IMR-90 (cell line): ENCODE measurements at regions not wholly inside any gene's neighbourhood (a gene's known extent, or its start where the extent isn't known, plus 50 kb on each side); places are given as distances from the start of the nearest gene placed in this dataset.

ENCODE experiments used
- BHLHE40 ChIP-seq: fragments of 150-350 bp; IDR thresholded peaks from 2 replicates; pipeline ENCODE4 v1.6.1; 2016; ENCODE audit warnings: mild to moderate bottlenecking, low read depth, low read length
- CEBPB ChIP-seq: IDR thresholded peaks from 2 replicates; pipeline ENCODE4 v1.6.1; 2012; ENCODE audit warnings: low read depth, low read length, improper control_type of control experiment
- CHD1 ChIP-seq: IDR thresholded peaks from 2 replicates; pipeline ENCODE4 v1.6.1; 2012; ENCODE audit warnings: low read depth, low read length, improper control_type of control experiment
- CTCF ChIP-seq: conservative IDR thresholded peaks from 2 replicates; pipeline ENCODE4 v1.5.1; 2012; ENCODE audit warnings: mild to moderate bottlenecking, low read depth, low read length, improper control_type of control experiment
- ELK1 ChIP-seq: fragments of 150-350 bp; IDR thresholded peaks from 2 replicates; pipeline ENCODE4 v1.6.1; 2016; ENCODE audit warnings: low read depth, mild to moderate bottlenecking, low read length, moderate library complexity, borderline replicate concordance
- FOS ChIP-seq: fragments of 150-350 bp; IDR thresholded peaks from 2 replicates; pipeline ENCODE4 v1.6.1; 2016; ENCODE audit warnings: low read depth, low read length
- MAFK ChIP-seq: IDR thresholded peaks from 2 replicates; pipeline ENCODE4 v1.6.1; 2012; ENCODE audit warnings: low read depth, low read length, improper control_type of control experiment
- MXI1 ChIP-seq: IDR thresholded peaks from 2 replicates; pipeline ENCODE4 v1.6.1; 2012; ENCODE audit warnings: low read depth, mild to moderate bottlenecking, low read length, moderate library complexity, borderline replicate concordance
- POLR2A ChIP-seq: IDR thresholded peaks from 2 replicates; pipeline ENCODE4 v1.6.1; 2012; ENCODE audit warnings: mild to moderate bottlenecking, low read depth, low read length
- RAD21 ChIP-seq: IDR thresholded peaks from 2 replicates; pipeline ENCODE4 v1.6.1; 2012; ENCODE audit warnings: low read length, improper control_type of control experiment
- RCOR1 ChIP-seq: IDR thresholded peaks from 2 replicates; pipeline ENCODE4 v1.6.1; 2012; ENCODE audit warnings: mild to moderate bottlenecking, low read length, improper control_type of control experiment; ENCODE audit not compliant: insufficient replicate concordance
- RFX5 ChIP-seq: IDR thresholded peaks from 2 replicates; pipeline ENCODE4 v1.8.0; 2012; ENCODE audit warnings: low read depth, mild to moderate bottlenecking, low read length, moderate library complexity
- SMC3 ChIP-seq: fragments of 150-350 bp; IDR thresholded peaks from 2 replicates; pipeline ENCODE4 v1.6.1; 2016; ENCODE audit warnings: low read depth, mild to moderate bottlenecking, antibody characterized with exemption, low read length, moderate library complexity
- USF2 ChIP-seq: fragments of 150-350 bp; IDR thresholded peaks from 2 replicates; pipeline ENCODE4 v1.6.1; 2017; ENCODE audit warnings: mild to moderate bottlenecking, antibody characterized with exemption, low read length, low read depth

DNA sequence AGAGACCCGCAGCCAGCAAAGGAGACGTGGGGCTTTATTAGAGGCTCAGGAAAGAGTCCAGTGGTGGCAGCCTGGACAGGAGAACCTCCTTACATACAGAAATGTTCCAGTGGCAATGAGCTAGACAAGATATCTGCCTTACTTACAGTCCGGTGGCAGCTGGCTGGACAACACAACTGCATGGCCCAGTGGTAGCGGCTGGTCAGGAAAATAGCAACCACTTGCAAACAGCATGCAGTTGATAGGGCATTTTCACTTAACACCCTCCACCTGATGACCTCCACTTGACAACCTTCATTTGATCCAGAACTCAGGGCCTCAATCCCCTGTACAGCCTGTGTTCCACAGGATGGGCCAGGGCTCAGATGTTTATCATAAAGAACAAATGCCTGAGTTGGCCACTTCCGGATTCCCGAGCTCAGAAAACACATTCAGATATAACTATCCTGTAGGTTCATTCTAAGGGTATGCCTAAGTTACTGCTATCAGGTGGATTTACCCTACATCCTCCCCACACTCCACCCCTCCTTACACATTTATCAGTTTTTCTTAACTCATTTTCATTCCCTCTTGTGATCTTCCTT, 63.3 kb upstream of the ITPRID2 start:
- TF ChIP-seq CHD1 (no peak), POLR2A (no peak), RAD21 (no peak), CTCF (no peak), FOS (no peak), MAFK (no peak), SMC3 (no peak), RFX5 (no peak), ELK1 (no peak), BHLHE40 (no peak), MXI1 (no peak), RCOR1 (no peak), CEBPB (no peak), USF2 (no peak)
